NCI-H128 (cell line): ENCODE measurements at regions not wholly inside any gene's neighbourhood (a gene's known extent, or its start where the extent isn't known, plus 50 kb on each side); places are given as distances from the start of the nearest gene placed in this dataset.

Source experiments
- DNase-seq: peaks from one replicate; lab custom pipeline; 2025; ENCODE audit not compliant: unreplicated experiment; lab: John Stamatoyannopoulos, UW

DNA sequence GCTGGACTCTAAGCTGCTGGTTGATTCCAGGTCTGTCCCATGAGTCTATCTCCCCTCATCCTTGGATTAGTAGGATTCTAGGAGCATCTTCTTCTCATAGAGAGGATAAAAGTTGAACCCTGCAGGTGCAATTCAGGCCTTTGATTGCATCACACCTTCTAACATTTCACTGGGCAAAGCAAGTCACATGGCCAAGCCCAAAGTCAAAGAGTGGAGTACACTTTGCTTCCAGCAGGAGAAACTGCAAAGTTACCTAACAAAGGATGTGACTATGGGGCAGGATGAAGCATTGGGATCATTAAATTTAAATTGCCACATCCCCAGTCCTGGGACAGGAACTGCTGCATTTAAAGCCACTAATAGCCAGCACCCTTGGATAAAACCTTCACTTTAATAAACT, 51.0 kb upstream of the EGFLAM start:
- no peak for DNase-seq

DNA sequence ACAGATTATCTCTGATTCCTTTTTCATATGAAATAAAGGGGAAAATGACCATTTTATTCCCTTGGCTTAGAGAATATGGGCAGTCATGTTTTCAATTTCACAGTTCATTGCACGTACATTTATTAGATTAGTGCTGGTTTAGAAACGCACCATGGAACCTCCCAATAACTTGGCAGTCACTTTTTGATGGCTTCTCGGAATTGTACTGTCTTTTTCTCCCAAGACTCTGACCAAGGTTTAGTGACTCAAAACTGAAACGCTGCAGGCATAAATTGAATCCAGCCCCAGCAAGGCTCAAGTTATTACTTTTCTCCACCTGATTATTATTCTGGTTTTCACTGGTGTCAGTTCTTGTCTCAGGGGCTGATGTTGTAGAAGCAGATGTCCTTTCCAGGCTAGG, 55.6 kb upstream of the EGFLAM start:
- DNase-seq, result no peak

DNA sequence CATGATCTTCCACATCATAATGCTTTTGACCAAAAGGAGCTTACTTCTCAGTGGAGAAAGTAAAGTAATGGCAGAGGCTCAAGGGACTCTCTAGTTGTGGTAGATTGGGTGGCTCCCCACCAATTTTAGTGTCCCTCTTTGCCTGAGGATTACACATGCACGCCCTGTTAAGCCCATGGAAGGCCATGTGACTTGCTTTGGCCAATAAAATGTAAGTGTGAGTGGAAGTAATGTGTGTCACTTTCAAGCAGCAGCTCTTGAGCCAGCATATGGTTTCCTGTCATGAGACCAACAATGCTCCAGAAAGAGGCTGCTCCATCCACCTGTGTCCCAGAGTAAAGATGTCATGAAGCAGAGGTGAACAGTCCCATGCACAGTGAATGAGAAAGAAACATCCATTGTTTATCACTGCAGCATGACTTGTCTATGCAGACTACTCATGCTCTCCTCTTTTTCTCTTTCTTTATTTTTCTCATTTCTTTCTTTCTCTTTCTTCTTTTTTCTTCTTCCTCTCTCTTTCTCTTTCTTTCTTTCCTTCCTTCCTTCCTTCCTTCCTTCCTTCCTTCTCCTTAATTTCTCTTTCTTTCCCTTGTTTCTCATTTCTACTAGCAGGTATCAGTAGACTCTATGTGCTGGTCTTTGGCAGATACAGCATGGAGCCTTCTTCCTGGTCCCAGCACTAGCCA, 57.3 kb upstream of the EGFLAM start:
- no peak for DNase-seq

DNA sequence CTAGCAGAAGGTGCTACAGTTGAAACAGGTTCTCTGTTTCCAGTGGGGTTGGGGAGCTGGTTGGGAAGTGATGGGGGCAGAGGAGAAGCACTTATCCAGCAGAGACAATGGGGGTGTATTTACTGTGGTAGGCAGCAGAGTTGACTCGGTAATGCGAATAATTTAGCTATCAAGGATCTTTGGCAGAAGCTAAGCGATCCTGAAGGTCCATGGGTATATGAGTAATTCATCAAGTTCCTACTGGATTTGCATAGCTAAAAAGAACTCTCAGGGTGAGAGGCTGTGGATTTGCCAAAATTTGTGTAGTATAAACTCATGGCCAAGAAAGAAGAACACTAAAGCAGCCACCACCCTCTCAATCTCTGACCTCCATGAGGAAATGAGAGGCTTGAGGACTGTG, 61.2 kb upstream of the EGFLAM start:
- DNase-seq, result no peak

DNA sequence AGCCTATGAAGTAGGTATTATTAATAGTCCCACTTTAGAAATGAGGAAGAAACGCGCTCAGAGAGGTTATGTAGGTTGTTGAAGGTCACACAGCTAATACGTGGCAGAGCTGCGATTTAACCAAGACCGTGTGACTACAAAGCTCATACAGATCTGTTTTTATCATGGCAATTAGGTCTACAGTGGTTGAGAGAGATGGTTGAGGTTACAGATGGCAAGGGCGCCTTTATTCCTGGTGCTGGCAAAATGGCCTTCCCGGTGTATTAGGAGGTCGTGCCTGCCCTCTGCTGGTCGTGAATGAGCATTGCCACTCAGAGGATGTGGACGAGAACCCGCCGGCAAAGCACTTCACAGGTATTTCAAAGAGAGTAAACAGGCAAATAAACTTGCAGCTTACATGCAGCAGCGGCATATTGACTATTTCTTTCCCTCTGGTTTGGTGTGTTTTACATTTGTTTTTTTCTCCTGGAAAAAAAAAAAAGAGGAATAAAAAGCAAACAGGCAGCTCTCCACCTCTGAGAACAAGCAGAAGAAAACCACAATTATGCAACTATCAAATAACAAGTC, 65.3 kb upstream of the EGFLAM start:
- peak; percentile 33 for DNase-seq

DNA sequence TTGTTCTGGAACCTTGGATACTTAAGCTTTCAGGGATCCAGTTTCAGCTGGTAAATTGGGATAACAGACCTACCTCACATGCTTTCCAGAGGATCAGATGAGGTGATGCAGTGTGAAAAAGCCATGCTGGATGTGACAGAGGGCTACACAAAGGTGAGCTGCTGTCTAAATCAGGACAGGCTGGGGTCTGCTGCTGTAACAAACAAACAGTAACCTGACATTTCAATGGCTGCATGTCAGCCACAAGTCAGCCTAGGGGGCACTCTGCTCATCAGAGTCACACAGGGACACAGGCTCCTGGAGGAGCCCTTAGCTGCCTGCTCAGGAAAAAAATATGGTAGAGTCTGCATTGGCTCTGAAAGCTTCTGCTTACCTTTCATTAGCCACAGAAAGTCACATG, 66.7 kb upstream of the EGFLAM start:
- no peak for DNase-seq

DNA sequence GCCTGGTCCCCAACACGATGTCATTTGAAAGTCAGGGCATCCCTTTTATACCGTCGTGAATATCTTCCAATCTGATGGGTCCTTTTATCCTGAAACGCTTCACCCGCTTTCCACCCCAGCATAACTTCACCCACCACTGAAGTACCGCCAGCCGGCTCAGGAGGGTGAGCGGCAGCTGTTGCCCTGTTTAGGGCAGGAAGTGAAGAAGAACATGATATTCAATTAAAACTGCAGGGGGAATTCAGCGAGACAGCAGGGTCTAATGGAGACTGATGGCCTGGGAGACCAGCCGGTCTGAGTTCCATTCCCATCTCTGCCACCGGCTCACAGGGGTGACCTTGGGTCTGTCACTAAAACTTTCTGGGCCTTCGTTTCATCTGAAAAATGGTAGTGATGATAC, 68.2 kb upstream of the EGFLAM start:
- no peak for DNase-seq

DNA sequence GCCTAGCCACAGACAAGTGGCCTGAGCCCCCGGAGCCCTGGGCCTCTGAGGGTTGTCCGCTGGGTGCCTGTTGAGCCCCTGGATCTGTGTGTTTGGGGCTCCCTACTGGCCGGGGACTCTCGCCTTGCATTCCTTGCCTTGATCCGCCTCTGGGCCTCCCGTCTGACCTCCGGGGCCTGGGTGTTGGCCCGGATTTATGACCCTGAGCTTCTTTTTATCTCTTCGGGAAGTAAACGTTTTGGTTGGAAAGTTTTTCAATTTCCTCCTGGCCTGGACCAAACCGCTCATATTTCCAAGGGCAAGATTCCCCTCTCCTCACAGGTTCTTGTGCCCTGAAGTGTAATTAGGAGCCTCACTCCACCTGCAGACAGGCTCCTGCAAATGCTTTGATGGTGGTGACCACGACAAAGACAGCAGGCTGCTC, 69.3 kb upstream of the EGFLAM start:
- no peak for DNase-seq

DNA sequence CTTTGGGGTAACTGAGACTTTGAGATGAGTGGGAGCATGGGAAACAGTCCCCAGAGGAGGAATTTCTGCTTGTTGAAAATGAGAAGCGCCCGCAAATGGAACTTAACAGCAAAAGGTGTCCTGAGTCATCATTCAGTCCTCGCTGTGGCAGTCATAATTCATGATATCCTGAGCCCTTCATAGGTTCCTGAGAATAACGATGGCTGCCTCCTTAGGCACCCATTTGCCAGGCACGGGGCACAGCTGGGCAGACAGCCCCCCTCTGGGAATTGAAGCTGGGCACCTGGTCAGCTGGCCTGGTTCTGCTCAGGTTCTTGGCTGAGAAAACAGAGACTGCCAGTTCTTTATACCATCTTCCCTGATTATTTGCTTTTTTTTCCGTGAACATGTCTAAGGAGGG, 69.8 kb upstream of the EGFLAM start:
- no peak for DNase-seq

DNA sequence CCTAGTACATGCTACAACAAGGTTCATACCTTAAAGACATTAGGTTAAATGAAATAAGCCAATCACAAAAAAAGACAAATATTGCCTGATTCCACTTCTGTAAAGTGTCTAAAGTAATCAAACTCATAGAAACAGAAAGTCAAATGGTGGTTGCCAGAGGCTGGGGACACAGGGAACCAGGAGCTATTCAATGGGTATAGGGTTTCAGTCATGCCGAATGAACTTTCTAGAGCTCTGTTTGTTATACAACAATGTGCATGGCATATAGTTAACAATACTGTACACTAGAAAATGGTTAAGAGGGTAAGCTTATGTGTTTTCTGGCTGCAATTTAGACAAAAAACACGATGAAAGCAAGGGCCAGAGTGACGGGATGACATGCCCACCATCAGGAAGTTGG, 70.8 kb upstream of the EGFLAM start:
- DNase-seq, result peak; percentile 48

DNA sequence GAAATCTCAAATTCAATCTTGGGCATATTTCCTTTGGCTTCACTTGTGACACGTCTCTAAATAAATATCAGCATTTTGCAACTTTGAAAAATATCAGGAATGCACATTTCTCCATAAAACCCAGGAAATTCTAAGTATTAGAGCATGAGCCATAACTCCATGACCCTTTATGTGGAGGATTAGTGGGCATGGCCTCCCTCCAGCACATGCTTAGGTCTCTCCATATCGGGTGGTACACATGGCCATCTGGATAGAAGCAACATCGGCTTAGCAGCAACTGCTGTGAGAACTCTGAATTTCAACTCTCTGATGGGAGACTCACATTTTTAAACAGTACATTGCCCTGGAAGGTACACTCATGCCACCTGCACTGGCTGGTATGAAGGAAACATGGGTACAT, 73.7 kb upstream of the EGFLAM start:
- no peak for DNase-seq

DNA sequence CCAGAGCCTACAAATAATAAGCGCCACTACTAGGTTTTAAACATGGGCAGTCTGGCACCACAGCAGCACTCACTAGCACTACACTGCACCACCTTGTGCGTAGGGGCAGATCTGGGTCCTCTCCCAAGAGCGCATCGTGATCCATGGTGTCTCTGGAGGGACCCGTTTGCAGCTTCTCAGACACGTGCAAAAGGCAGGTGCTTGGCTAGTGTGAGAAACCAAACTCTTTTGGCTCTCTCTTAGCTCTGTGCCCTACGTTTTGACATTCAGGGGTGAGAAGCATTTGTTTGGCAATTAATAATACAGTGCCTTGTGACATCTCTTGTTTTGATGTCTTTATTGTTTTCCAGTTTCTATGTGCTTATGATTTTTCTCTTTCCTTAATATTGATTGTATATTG, 75.4 kb upstream of the EGFLAM start:
- no peak for DNase-seq

DNA sequence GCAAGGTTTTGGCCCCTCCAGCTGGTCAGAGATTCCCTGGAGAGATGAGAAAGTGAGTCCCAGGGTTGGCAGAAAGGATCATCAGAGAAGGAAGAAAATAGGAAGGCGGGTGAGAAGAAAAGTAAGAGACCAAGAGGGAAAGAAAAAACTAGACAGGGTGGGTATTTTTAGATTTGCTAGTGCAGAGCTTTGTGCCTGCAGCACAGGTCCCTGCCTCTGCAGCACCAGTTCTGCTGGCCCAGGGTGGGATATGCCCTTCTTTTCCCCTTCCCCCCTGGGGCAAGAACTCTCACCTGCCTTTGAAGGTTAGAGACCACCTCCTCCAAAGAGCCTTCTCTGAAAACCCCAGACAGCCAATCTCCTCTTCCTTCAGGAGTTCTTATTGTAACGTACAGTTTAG, 90.3 kb upstream of the EGFLAM start:
- DNase-seq, result no peak

DNA sequence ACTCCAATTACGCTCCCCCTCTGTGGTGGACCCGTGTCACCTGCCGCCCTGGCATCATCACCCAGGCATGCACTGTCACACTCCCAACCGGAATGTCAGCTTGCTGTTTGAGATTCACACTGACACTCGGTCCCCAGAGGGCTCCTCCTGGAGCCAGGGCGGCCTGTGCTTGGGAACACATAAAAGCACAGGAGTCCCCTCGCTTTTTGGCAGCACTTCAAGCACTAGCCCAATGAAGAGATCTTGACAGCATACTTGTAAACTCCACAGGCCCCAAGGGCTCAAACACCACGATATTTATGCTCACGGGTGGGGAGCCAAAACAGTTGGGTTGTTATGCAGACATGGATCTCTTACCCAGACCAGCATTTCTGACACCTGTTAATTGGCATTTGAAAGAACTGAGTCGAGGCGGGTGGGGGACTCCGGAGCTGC, 90.8 kb upstream of the EGFLAM start:
- no peak for DNase-seq

DNA sequence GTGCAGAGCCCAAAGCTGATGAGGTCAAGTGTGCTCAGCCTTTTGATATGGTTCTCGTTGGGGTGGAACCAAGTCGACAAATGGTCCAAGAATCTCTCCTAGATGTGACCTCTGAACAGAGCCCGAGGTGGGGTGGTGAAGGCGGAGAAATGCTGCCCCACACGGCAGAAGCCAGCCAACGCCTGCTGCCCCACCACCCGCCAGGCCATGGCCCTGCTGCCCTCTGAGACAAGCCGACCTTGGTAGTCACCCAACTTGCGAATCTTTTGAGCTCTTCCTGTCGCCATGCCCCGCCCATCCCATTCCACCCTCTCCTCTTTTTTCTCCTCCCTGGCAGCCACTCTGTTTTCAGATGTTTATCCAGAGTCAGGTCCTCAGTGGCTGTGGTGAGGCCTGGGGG, 91.5 kb upstream of the EGFLAM start:
- no peak for DNase-seq

DNA sequence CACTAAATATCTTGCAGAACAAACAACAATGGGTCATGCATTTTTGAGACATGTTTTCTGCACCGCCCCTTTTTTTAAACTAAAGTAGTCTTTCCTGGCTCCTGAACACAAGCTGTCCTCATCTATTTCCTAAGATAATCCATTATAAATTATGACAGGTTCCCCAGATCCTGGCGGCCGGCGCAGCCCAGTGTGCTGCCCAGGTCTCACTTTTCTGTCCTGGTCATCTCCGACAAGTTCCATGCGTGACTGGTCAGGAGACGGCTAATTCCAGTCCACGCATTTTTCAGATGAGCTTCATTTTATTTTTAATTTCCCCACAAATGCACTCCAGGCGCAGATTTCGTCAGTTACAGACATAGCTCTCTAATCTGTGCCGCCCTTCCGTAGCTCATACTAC, 92.9 kb upstream of the EGFLAM start:
- no peak for DNase-seq

DNA sequence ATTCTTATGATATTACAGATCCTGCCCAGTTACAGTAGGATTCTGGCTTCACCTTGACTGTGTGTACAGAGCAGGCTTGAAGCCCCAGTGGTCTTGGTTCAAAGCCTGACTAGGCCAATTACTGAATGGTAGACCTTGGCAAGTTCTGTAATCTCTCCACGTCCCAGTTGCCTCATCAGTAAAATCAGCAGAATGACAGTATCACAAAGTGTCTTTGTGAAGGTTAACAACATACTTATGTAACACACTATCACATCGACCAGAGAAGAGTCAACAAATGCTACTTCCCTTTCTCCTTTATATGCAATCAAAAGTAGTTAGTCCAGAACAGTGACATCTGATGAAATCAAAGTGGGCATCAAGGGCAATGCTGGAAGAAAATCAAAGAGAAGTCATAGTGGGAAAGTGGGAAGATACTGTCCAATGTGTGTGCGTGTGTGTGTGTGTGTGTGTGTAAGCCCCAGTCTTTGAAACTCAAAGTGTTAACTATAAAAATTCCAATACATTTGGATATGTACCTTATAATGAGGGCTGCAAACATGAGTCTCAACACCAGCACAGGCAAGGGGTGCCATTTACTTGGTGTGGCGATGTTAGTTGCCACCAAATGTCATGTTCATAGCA, 93.5 kb upstream of the EGFLAM start:
- no peak for DNase-seq

DNA sequence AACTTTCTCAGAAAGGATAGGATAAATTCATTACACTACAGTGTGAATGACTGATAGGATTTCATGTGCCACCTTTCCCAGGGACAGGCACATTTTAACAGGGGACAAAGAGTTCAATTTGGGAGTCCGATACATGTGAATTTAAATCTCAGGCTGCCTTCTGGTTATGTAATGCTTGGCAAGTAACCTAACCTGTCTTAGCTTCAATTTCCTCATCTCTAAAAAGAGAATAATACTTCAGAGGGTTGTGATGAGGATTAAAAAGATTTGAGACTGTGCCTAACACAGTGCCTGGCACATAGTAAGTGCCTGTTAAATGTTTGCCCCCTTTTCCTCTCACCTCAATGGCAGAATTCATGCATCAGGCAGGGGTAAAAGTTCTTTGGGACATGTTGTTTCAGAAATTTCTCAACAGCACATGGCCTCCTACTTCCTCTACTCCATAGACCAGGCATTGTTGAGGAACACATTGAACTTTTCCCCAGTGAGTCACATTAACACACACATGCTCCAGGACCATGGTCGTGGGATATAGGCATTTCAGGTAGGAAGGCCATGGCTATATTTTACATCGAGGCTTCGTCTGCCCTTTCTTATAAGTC, 94.6 kb upstream of the EGFLAM start:
- DNase-seq, result no peak

DNA sequence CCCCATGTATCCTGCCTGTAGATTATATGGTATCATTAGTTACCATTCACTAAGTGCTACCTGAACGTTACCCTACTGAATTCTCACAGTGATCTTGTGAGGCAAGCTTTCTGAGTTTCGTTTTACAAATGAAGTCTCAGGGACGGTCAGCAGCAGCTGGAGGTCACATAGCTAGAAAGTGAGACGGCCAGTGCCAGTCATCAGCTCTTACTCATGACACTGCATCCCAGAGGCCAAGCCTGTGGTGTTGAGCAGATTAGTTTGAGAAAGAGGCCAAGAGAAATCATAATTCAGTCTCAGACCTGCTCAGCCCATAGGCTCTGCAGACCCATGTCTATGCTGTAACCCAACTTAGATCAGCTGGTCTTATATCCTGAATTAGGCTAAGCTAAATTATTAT, 95.7 kb upstream of the EGFLAM start:
- DNase-seq, result no peak

DNA sequence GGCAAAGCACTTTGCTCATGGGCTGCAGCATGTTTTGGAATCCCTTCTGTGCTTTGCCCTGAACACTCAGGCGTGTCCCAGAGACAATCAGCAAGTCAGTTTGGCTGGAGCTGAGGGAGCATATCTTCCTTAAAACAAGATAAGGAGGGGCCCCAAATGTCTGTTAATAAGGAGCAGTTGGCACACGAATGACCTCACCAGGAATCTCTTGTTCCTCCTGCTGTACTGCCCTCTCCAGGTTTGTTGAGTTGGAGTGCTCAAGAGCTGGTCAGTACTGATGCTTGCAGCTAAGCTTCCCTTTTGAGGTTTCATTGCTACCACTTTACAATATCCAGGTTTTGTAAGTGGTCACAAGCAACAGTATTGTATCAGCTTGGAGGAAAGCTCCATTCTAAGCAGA, 101.3 kb upstream of the EGFLAM start:
- no peak for DNase-seq

DNA sequence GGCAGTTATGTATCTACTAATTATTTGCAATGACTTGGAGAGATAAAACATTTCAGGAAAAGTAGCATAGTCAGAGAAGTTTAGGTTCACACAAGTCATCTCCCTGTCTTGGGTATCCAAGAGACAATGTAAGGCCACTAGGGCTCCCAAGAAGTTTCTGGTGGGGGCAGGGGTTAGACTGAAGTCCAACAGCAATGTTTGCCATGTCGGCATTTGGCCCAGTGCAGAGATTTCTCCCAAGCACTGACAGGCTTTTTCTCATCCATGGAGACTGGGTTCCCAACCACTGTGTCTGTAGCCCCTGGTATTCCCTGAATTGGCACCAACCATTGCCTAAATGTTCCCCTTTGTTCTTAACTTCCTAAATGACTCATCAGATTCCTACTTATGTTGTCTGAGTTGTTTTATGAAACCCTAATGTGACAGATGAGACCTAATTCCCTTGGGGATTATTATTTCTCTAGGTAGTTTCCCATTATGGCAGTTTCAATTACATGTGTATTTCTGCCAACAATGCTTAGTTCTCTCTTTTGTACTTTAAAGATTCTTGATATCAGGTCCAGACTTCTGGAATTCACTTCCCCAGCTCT, 103.6 kb upstream of the EGFLAM start:
- DNase-seq, result no peak

DNA sequence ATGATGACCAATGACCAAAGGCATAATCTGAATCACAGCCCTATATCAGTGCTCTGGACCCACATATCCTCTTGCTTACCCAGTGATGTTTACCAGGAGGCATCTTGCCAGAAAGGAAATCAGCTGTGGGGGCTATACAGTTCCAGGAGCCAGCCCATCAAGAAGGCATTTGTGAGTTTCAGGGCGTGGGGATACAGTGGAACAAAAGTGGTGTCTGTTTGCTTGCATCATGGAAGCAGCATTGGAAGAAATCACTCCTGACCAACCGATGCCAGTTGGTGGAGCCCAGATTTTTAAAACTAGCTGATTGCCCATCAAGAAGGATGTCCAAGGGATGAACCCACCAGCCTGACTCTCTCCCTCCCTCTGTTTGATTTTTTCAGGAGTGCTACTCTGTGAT, 106.5 kb upstream of the EGFLAM start:
- DNase-seq, result no peak
